B cell (primary cell): ENCODE measurements at regions not wholly inside any gene's neighbourhood (a gene's known extent, or its start where the extent isn't known, plus 50 kb on each side); places are given as distances from the start of the nearest gene placed in this dataset.

Experiments
- EZH2 ChIP-seq: IDR thresholded peaks from 2 replicates; pipeline ENCODE4 v1.6.1; 2012; ENCODE audit warnings: borderline replicate concordance, low read depth, mild to moderate bottlenecking, moderate library complexity, low read length; ENCODE audit not compliant: insufficient read depth, poor library complexity, severe bottlenecking
- TF ChIP-seq, protein P1 (sequence below): fragments of 200-600 bp; IDR thresholded peaks from one replicate; pipeline ENCODE4 v1.8.0; 2022; ENCODE audit warnings: antibody characterized with exemption, mild to moderate bottlenecking

GRCh38 chr3:83823095-83823494 lies 1135.7 kb upstream of the CADM2 start:
- TF ChIP-seq, protein P1, sequence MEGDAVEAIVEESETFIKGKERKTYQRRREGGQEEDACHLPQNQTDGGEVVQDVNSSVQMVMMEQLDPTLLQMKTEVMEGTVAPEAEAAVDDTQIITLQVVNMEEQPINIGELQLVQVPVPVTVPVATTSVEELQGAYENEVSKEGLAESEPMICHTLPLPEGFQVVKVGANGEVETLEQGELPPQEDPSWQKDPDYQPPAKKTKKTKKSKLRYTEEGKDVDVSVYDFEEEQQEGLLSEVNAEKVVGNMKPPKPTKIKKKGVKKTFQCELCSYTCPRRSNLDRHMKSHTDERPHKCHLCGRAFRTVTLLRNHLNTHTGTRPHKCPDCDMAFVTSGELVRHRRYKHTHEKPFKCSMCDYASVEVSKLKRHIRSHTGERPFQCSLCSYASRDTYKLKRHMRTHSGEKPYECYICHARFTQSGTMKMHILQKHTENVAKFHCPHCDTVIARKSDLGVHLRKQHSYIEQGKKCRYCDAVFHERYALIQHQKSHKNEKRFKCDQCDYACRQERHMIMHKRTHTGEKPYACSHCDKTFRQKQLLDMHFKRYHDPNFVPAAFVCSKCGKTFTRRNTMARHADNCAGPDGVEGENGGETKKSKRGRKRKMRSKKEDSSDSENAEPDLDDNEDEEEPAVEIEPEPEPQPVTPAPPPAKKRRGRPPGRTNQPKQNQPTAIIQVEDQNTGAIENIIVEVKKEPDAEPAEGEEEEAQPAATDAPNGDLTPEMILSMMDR = no peak
- TF ChIP-seq EZH2 = no peak
